ENCODE measurements at regions not wholly inside any gene's neighbourhood (a gene's known extent, or its start where the extent isn't known, plus 50 kb on each side); places are given as distances from the start of the nearest gene placed in this dataset.

GRCh38 chr11:121770939-121771595 lies 318.3 kb upstream of the SORL1-AS1 start:
- TF ChIP-seq POLR2AphosphoS5 (IDR thresholded peaks at IDR 0.05): peak in 1 of 3 donors; percentile 5
- TF ChIP-seq, protein P1, sequence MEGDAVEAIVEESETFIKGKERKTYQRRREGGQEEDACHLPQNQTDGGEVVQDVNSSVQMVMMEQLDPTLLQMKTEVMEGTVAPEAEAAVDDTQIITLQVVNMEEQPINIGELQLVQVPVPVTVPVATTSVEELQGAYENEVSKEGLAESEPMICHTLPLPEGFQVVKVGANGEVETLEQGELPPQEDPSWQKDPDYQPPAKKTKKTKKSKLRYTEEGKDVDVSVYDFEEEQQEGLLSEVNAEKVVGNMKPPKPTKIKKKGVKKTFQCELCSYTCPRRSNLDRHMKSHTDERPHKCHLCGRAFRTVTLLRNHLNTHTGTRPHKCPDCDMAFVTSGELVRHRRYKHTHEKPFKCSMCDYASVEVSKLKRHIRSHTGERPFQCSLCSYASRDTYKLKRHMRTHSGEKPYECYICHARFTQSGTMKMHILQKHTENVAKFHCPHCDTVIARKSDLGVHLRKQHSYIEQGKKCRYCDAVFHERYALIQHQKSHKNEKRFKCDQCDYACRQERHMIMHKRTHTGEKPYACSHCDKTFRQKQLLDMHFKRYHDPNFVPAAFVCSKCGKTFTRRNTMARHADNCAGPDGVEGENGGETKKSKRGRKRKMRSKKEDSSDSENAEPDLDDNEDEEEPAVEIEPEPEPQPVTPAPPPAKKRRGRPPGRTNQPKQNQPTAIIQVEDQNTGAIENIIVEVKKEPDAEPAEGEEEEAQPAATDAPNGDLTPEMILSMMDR (IDR thresholded peaks at IDR 0.05): no peak
- no peak for TF ChIP-seq EP300 (IDR thresholded peaks at IDR 0.05)
- TF ChIP-seq POLR2A (IDR thresholded peaks at IDR 0.05): no peak
